K562 (cell line): ENCODE measurements at regions not wholly inside any gene's neighbourhood (a gene's known extent, or its start where the extent isn't known, plus 50 kb on each side); places are given as distances from the start of the nearest gene placed in this dataset.
A peak's percentile ranks its signal among the peaks of the same experiment; 100 is the strongest.

Experiments
- ATAC-seq: fragments of 200-7000 bp; cut with Tn5 transposase; 3 replicates; pipeline ENCODE4 v1.9.1; 2020; ENCODE audit warnings: moderate library complexity
- BruUV-seq: library from RNA; stranded (reverse); fragments of 400-500 nt; replicated peaks from 2 replicates; lab custom pipeline; 2021; lab: Mats Ljungman, UMichigan
- CTCF ChIA-PET: fragments of 300-600 bp; formaldehyde crosslinking; extraction: SDS; loops from one replicate; lab custom pipeline; 2021; ENCODE audit warnings: low intra/inter-chr PET ratio; lab: Yijun Ruan, JAX
- POLR2A ChIA-PET: fragments of 300-600, 350-650 bp; sonication (Branson Sonifier 250); formaldehyde crosslinking; extraction: SDS; loops from one replicate; lab custom pipeline; 2021; ENCODE audit warnings: antibody characterized with exemption, inconsistent platforms; lab: Yijun Ruan, JAX
- DNase-seq, 4 experiments: peaks; one replicate each; pipeline versions ENCODE4 v3.0.0 to v3.0.0-alpha.2; 2011 to 2018; ENCODE audit warnings: low spot score in 3 of 4, mixed read lengths in 3 of 4; ENCODE audit errors: extremely low read depth in 1 of 4
- FAIRE-seq: peaks from 2 replicates; lab custom pipeline; 2011; peaks lifted over from hg19 to GRCh38; lab: Jason Lieb, UNC
- H2AFZ ChIP-seq: 2 replicates; pipeline ENCODE4 v1.6.0; 2011; ENCODE audit warnings: low read depth, low read length, control low read depth, inconsistent platforms
- H3K27ac ChIP-seq: fragments of 200-600 bp; 3 replicates; pipeline ENCODE4 v1.8.0; 2011; ENCODE audit warnings: low read depth, mild to moderate bottlenecking, control low read depth, inconsistent platforms, low read length, moderate library complexity, mixed read lengths; ENCODE audit errors: extremely low read depth
- H3K27me3 ChIP-seq, 2 experiments: fragments of 300-600 bp in 1 of 2; 2 replicates in 1 of 2; 3 replicates in 1 of 2; pipeline versions ENCODE4 v1.6.0 to v1.8.0; 2011; ENCODE audit warnings: inconsistent platforms in 2 of 2, low read length in 2 of 2, mild to moderate bottlenecking in 1 of 2, mixed read lengths in 1 of 2, moderate library complexity in 1 of 2; ENCODE audit not compliant: control insufficient read depth in 2 of 2, insufficient read depth in 2 of 2
- H3K36me3 ChIP-seq: fragments of 300-600 bp; 3 replicates; pipeline ENCODE4 v1.8.0; 2011; ENCODE audit warnings: mild to moderate bottlenecking, low read length, inconsistent platforms; ENCODE audit not compliant: control insufficient read depth, insufficient read depth
- H3K4me1 ChIP-seq, 2 experiments: fragments of 200-600 bp in 1 of 2; replicated peaks in 1 of 2; 2 replicates in 1 of 2; 3 replicates in 1 of 2; pipeline versions ENCODE4 v1.5.1 to v1.8.0; 2011; ENCODE audit warnings: inconsistent platforms in 2 of 2, low read length in 2 of 2, mild to moderate bottlenecking in 1 of 2, mixed read lengths in 1 of 2, moderate library complexity in 1 of 2; ENCODE audit not compliant: control insufficient read depth in 2 of 2, insufficient read depth in 2 of 2
- H3K4me2 ChIP-seq: 2 replicates; pipeline ENCODE4 v1.6.1; 2011; ENCODE audit warnings: low read length, control low read depth, inconsistent platforms, mixed read lengths; ENCODE audit not compliant: insufficient read depth
- H3K4me3 ChIP-seq: fragments of 200-600 bp; sonication (generic), shearing (Covaris generic); 2 replicates; pipeline ENCODE4 v1.5.1; 2016; ENCODE audit warnings: control low read depth, inconsistent platforms
- H3K79me2 ChIP-seq: fragments of 200-600 bp; 3 replicates; pipeline ENCODE4 v1.8.0; 2011; ENCODE audit warnings: low read length, inconsistent platforms; ENCODE audit not compliant: control insufficient read depth, insufficient read depth
- H3K9ac ChIP-seq, 2 experiments: 2 replicates each; pipeline versions ENCODE4 v1.6.0 to v1.6.1; 2011; ENCODE audit warnings: low read depth in 2 of 2, low read length in 2 of 2, control low read depth in 1 of 2, inconsistent platforms in 1 of 2, mild to moderate bottlenecking in 1 of 2, mixed read lengths in 1 of 2; ENCODE audit not compliant: insufficient read depth in 1 of 2
- H3K9me1 ChIP-seq: one replicate; pipeline ENCODE4 v1.6.0; 2011; ENCODE audit warnings: inconsistent platforms, mild to moderate bottlenecking, low read length, moderate library complexity; ENCODE audit not compliant: control insufficient read depth, insufficient read depth
- H3K9me3 ChIP-seq: replicated peaks from 2 replicates; pipeline ENCODE4 v1.5.1; 2011; ENCODE audit warnings: low read depth, low read length, inconsistent platforms; ENCODE audit not compliant: control insufficient read depth, insufficient read depth
- H4K20me1 ChIP-seq: replicated peaks from 2 replicates; pipeline ENCODE4 v1.6.1; 2011; ENCODE audit warnings: low read length, inconsistent platforms, mixed read lengths; ENCODE audit not compliant: control insufficient read depth, insufficient read depth
- C11orf30 ChIP-seq: fragments of 450-650 bp; IDR thresholded peaks from 2 replicates; pipeline ENCODE4 v1.6.1; 2016; ENCODE audit warnings: low read depth, mild to moderate bottlenecking
- CBFA2T2 ChIP-seq: fragments of 450-650 bp; conservative IDR thresholded peaks from 2 replicates; pipeline ENCODE4 v1.6.1; 2017; ENCODE audit warnings: mild to moderate bottlenecking
- MYNN ChIP-seq, 2 experiments: sonication (generic); formaldehyde crosslinking in 1 of 2; IDR thresholded peaks; 2 replicates each; pipeline versions ENCODE4 v1.5.0 to v1.6.1; 2016 to 2020; ENCODE audit warnings: antibody characterized with exemption in 1 of 2, missing genetic modification reagents in 1 of 2
- NFE2 ChIP-seq: IDR thresholded peaks from 2 replicates; pipeline ENCODE4 v1.6.1; 2014; ENCODE audit warnings: antibody characterized with exemption, low read depth
- POLR3G ChIP-seq: IDR thresholded peaks from 2 replicates; pipeline ENCODE4 v1.6.1; 2011; ENCODE audit not compliant: insufficient read length, insufficient replicate concordance; ENCODE audit errors: extremely low read depth
- RFX5 ChIP-seq: IDR thresholded peaks from 2 replicates; pipeline ENCODE4 v1.6.1; 2011; ENCODE audit warnings: low read depth, mild to moderate bottlenecking, improper control_type of control experiment, low read length
- ZBTB8A ChIP-seq: fragments of 450-650 bp; IDR thresholded peaks from 2 replicates; pipeline ENCODE4 v1.6.1; 2018; ENCODE audit warnings: mild to moderate bottlenecking, moderate library complexity; ENCODE audit not compliant: partially characterized antibody
- ZNF316 ChIP-seq: fragments of 450-650 bp; IDR thresholded peaks from 2 replicates; pipeline ENCODE4 v1.6.1; 2016
- ZNF436 ChIP-seq: fragments of 250-450, 450-650 bp; sonication (Bioruptor Pico); formaldehyde crosslinking; IDR thresholded peaks from 2 replicates; pipeline ENCODE4 v1.7.0; 2020; ENCODE audit warnings: mild to moderate bottlenecking
- ZNF444 ChIP-seq: fragments of 250-450 bp; sonication (Bioruptor Pico); IDR thresholded peaks from 2 replicates; pipeline ENCODE4 v1.4.0; 2020; ENCODE audit warnings: mild to moderate bottlenecking, moderate library complexity
- WGBS: fragments of 100-300 bp; shearing (Covaris generic); methylation state at CpG from one replicate; pipeline ENCODE4 v1.1.6; 2016; ENCODE audit warnings: low coverage, mixed read lengths; ENCODE audit not compliant: insufficient coverage; ENCODE audit errors: missing lambda C conversion rate; 5-methylcytosine and 5-hydroxymethylcytosine counted together
- in situ Hi-C: fragments of 300-500 bp; cut with MboI; formaldehyde crosslinking; loops from 4 replicates; pipeline ENCODE4 v1.15.0; 2018; ENCODE audit warnings: inconsistent platforms, mixed read lengths
- intact Hi-C: fragments of 100-400 bp; cut with micrococcal nuclease; formaldehyde crosslinking; loops from 2 replicates; pipeline ENCODE4 v1.14.2; 2022
- TF ChIP-seq, protein P1 (sequence below): fragments of 200-400 bp; formaldehyde crosslinking; IDR thresholded peaks from 2 replicates; pipeline ENCODE4 v1.6.1; 2017; ENCODE audit warnings: mild to moderate bottlenecking, low read depth, low read length, moderate library complexity
- TF ChIP-seq, protein P2 (sequence below): fragments of 250-450 bp; sonication (Bioruptor Pico); IDR thresholded peaks from 2 replicates; pipeline ENCODE4 v1.5.0; 2020; ENCODE audit warnings: mild to moderate bottlenecking
- TF ChIP-seq, protein P3 (sequence below): sonication (generic); formaldehyde crosslinking; IDR thresholded peaks from 2 replicates; pipeline ENCODE4 v1.8.0; 2022; ENCODE audit warnings: mild to moderate bottlenecking, missing genetic modification reagents

DNA sequence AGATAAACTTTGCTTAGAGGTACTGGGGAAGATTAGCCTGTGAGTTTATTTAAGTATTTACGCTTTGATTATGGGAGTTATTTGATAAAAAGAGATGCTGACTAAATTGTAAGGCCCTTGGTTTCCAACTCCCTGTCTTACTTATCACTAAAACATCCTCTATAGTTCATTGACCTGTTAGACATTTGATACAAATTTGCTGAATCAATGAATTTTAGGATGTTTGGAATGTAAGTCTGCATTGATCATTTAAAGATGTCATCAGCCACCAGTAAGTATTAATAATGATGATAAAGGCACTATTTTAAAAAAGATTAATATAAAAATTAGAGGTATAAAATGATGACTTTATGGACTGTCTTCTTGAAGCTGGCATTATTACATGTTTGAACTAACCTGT, 340.6 kb downstream of the SPRY1 start:
- POLR2A ChIA-PET, result no interaction called here
- Histone ChIP-seq H4K20me1 (no peaks in the 10 kb centered on the region), H3K27me3 (no peaks in the 10 kb centered on the region), H3K9me3 (no peaks in the 10 kb centered on the region), H3K4me1 (no peaks in the 10 kb centered on the region), H3K9me1 (no peaks in the 10 kb centered on the region), H3K4me3 (no peak overlapping the region), H3K36me3 (no peaks in the 10 kb centered on the region), H3K27ac (no peak overlapping the region), H3K79me2 (no peaks in the 10 kb centered on the region), H3K9ac (no peak overlapping the region), H3K4me2 (no peak overlapping the region), H2AFZ (no peak overlapping the region)
- no TSS peak for BruUV-seq
- no peak for FAIRE-seq
- no peak for DNase-seq
- CTCF ChIA-PET, result no interaction called here
- in situ Hi-C loops, result no loop called here
- ATAC-seq, result no peak
- 4% methylated on average over 1 of the region's 1 CpG for WGBS
- TF ChIP-seq ZNF316, result peak; percentile 41; the same call in 1 of the 2 replicates
- TF ChIP-seq C11orf30, result peak; percentile 34; the same call in 1 of the 2 replicates
- no peak for TF ChIP-seq ZNF436 (CRISPR knock-in tag)
- TF ChIP-seq, protein P1, sequence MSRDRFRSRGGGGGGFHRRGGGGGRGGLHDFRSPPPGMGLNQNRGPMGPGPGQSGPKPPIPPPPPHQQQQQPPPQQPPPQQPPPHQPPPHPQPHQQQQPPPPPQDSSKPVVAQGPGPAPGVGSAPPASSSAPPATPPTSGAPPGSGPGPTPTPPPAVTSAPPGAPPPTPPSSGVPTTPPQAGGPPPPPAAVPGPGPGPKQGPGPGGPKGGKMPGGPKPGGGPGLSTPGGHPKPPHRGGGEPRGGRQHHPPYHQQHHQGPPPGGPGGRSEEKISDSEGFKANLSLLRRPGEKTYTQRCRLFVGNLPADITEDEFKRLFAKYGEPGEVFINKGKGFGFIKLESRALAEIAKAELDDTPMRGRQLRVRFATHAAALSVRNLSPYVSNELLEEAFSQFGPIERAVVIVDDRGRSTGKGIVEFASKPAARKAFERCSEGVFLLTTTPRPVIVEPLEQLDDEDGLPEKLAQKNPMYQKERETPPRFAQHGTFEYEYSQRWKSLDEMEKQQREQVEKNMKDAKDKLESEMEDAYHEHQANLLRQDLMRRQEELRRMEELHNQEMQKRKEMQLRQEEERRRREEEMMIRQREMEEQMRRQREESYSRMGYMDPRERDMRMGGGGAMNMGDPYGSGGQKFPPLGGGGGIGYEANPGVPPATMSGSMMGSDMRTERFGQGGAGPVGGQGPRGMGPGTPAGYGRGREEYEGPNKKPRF, result no peak
- no peak for TF ChIP-seq ZNF444 (CRISPR knock-in tag)
- intact Hi-C loops, result no loop called here

DNA sequence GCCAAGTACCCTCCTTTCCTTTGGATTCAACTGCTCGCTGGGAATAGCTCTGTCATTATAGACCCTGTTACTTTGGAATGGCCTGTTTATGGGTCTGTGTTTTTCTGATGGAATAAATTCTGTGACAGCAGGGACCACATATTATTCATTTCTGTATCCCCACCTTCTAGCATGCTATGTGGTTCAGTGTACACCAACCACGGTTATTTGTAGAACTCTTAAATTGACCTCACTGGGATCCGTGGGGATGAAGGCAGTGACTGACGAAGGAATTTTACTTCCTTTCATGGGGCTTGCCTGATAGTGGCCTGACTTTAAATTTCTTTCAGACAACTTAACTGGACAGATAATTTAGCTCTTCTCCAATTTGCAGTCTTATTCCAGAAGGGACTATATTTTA, 343.2 kb downstream of the SPRY1 start:
- CTCF ChIA-PET, result no interaction called here
- no peak for FAIRE-seq

More for the DNA sequence above, 343.2 kb downstream of the SPRY1 start:
- H3K9me3 ChIP-seq, result no peaks in the 10 kb centered on the region
- 0% methylated on average over 4 of the region's 4 CpGs for WGBS
- no peak overlapping the region for H2AFZ ChIP-seq
- in situ Hi-C loops, result no loop called here
- no peaks in the 10 kb centered on the region for H3K9me1 ChIP-seq
- no peaks in the 10 kb centered on the region for H3K36me3 ChIP-seq
- no peak overlapping the region for H3K4me2 ChIP-seq
- H3K27me3 ChIP-seq, result no peaks in the 10 kb centered on the region
- intact Hi-C loops, result no loop called here
- TF ChIP-seq RFX5 (no peak), NFE2 (no peak), MYNN (IDR thresholded peaks at IDR 0.05) (no peak), MYNN (CRISPR knock-in tag; IDR thresholded peaks at IDR 0.05) (no peak), CBFA2T2 (no peak), POLR3G (no peak), ZBTB8A (no peak)
- TF ChIP-seq, protein P2, sequence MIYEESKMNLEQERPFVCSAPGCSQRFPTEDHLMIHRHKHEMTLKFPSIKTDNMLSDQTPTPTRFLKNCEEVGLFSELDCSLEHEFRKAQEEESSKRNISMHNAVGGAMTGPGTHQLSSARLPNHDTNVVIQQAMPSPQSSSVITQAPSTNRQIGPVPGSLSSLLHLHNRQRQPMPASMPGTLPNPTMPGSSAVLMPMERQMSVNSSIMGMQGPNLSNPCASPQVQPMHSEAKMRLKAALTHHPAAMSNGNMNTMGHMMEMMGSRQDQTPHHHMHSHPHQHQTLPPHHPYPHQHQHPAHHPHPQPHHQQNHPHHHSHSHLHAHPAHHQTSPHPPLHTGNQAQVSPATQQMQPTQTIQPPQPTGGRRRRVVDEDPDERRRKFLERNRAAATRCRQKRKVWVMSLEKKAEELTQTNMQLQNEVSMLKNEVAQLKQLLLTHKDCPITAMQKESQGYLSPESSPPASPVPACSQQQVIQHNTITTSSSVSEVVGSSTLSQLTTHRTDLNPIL (CRISPR knock-in tag), result no peak
- TF ChIP-seq, protein P3, sequence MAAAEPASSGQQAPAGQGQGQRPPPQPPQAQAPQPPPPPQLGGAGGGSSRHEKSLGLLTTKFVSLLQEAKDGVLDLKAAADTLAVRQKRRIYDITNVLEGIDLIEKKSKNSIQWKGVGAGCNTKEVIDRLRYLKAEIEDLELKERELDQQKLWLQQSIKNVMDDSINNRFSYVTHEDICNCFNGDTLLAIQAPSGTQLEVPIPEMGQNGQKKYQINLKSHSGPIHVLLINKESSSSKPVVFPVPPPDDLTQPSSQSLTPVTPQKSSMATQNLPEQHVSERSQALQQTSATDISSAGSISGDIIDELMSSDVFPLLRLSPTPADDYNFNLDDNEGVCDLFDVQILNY, result no peak
- no peak overlapping the region for H3K27ac ChIP-seq
- no peaks in the 10 kb centered on the region for H3K79me2 ChIP-seq
- H3K9ac ChIP-seq, result no peak overlapping the region
- H3K4me3 ChIP-seq, result no peak overlapping the region
- no peaks in the 10 kb centered on the region for H4K20me1 ChIP-seq
- no peaks in the 10 kb centered on the region for H3K4me1 ChIP-seq
- POLR2A ChIA-PET, result no interaction called here
- no peak for ATAC-seq
- DNase-seq, result no peak
- no TSS peak for BruUV-seq
